Nephron (organoid): ENCODE measurements at regions not wholly inside any gene's neighbourhood (a gene's known extent, or its start where the extent isn't known, plus 50 kb on each side); places are given as distances from the start of the nearest gene placed in this dataset.

ENCODE experiments used
- H3K27ac Mint-ChIP-seq, 3 experiments: 2 replicates each; pipeline ENCODE4 v1.8.0; 2020; ENCODE audit warnings: mixed read lengths in 3 of 3, mild to moderate bottlenecking in 2 of 3, moderate library complexity in 1 of 3
- H3K27me3 Mint-ChIP-seq: 2 replicates; pipeline ENCODE4 v1.8.0; 2021; ENCODE audit warnings: low read depth, mild to moderate bottlenecking, moderate library complexity, mixed read lengths
- H3K36me3 Mint-ChIP-seq: 2 replicates; pipeline ENCODE4 v1.8.0; 2020; ENCODE audit warnings: low read depth, mixed read lengths
- H3K4me1 Mint-ChIP-seq: 2 replicates; pipeline ENCODE4 v1.8.0; 2020; ENCODE audit warnings: mixed read lengths
- H3K4me3 Mint-ChIP-seq, 3 experiments: 2 replicates each; pipeline ENCODE4 v1.8.0; 2020; ENCODE audit warnings: mild to moderate bottlenecking in 3 of 3, mixed read lengths in 3 of 3, moderate library complexity in 2 of 3
- H3K9me3 Mint-ChIP-seq: 2 replicates; pipeline ENCODE4 v1.8.0; 2020; ENCODE audit warnings: mixed read lengths
- TF ChIP-seq, protein P1 (sequence below), 3 experiments: fragments of 200-600 bp; sonication (generic); IDR thresholded peaks; one replicate each; pipeline ENCODE4 v1.5.0; 2021; ENCODE audit warnings: antibody characterized with exemption in 3 of 3; ENCODE audit not compliant: unreplicated experiment in 3 of 3

DNA sequence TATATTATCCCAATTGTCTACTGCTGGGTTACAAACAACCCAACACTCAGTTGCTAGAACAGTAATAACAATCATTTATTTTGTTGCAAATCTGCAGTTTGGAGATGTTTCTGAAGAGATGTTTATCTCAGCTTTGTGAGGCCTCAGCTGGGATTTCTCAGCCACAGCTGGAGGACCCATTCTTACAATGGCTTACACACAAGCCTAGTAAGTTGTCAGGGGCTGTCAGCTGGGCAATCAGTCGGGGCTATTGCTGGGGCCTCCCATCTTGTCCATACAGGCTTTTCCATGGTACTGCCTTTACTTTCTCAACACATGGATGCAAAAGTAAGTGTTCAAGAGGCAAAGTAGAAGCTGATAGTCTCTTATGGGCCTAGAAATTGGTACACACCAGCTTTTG is 491.7 kb upstream of the NXPH2 start:
- no peaks in the 10 kb centered on the region for H3K4me1 Mint-ChIP-seq
- H3K27ac Mint-ChIP-seq, result no peak overlapping the region
- H3K9me3 Mint-ChIP-seq, result no peaks in the 10 kb centered on the region
- H3K27me3 Mint-ChIP-seq, result no peaks in the 10 kb centered on the region
- H3K4me3 Mint-ChIP-seq, result no peak overlapping the region
- no peaks in the 10 kb centered on the region for H3K36me3 Mint-ChIP-seq
- TF ChIP-seq, protein P1, sequence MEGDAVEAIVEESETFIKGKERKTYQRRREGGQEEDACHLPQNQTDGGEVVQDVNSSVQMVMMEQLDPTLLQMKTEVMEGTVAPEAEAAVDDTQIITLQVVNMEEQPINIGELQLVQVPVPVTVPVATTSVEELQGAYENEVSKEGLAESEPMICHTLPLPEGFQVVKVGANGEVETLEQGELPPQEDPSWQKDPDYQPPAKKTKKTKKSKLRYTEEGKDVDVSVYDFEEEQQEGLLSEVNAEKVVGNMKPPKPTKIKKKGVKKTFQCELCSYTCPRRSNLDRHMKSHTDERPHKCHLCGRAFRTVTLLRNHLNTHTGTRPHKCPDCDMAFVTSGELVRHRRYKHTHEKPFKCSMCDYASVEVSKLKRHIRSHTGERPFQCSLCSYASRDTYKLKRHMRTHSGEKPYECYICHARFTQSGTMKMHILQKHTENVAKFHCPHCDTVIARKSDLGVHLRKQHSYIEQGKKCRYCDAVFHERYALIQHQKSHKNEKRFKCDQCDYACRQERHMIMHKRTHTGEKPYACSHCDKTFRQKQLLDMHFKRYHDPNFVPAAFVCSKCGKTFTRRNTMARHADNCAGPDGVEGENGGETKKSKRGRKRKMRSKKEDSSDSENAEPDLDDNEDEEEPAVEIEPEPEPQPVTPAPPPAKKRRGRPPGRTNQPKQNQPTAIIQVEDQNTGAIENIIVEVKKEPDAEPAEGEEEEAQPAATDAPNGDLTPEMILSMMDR (IDR thresholded peaks at IDR 0.05; ENCODE audit: unreplicated experiment in 3 of 3), result no peak

GRCh38 chr2:139271149-139271548 is 491.0 kb upstream of the NXPH2 start:
- TF ChIP-seq, protein P1 (IDR thresholded peaks at IDR 0.05; ENCODE audit: unreplicated experiment in 3 of 3), result no peak
- Mint-ChIP-seq H3K36me3 (no peaks in the 10 kb centered on the region), H3K27me3 (no peaks in the 10 kb centered on the region), H3K4me3 (no peak overlapping the region), H3K9me3 (no peaks in the 10 kb centered on the region), H3K4me1 (no peaks in the 10 kb centered on the region), H3K27ac (no peak overlapping the region)

DNA sequence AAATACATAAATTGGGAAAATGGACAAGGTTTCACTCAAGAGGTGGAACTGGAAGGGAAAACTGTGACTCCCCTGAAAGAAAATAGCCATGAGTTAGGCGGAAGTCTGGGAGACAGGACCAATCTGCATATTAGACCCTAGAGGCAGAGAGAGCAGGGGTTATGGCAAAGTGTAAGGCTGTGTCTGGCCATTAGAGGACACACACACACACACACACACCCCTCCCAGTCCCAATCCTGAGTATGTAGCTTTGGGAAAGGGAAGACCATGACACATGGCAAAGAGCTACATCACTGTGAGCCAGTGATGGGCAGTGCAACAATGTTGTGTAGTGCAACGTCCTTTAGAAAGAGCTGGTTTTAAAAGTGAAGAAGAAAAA is 479.9 kb upstream of the NXPH2 start:
- Mint-ChIP-seq H3K4me1 (no peaks in the 10 kb centered on the region), H3K9me3 (no peaks in the 10 kb centered on the region), H3K4me3 (no peak overlapping the region), H3K36me3 (no peaks in the 10 kb centered on the region), H3K27me3 (no peaks in the 10 kb centered on the region), H3K27ac (no peak overlapping the region)
- TF ChIP-seq, protein P1 (IDR thresholded peaks at IDR 0.05; ENCODE audit: unreplicated experiment in 3 of 3), result no peak

DNA sequence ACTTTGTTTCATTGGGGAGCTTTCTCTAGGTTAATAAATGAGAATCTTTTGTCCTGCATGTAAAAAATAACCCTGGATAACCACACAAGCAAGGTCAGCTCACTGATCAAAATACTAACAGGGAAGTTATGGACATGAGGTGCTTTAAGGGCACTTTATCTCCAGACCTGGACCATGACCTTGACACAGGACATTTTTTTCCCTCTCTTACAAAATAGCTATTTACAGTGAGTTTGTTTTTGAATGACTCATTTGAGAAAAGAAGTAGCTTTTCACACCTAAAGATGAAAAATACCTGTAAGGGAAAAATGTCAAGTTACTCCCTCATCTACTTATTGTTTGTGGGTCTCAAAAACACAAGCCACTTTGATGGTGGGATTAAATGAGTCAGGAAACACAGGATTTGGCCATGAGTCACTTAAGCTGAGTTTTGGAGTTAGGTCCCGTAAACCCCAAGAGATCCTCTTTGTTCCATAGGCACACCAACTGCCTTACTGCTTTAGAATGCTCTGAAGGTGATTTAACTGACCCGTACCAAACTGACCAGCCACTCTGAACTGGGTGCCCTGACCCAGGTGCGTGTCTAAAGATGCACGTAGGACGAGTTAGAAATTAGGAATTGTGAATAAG is 479.3 kb upstream of the NXPH2 start:
- Mint-ChIP-seq H3K4me3 (no peak overlapping the region), H3K4me1 (no peaks in the 10 kb centered on the region), H3K9me3 (no peaks in the 10 kb centered on the region), H3K36me3 (no peaks in the 10 kb centered on the region), H3K27ac (no peak overlapping the region), H3K27me3 (no peaks in the 10 kb centered on the region)
- TF ChIP-seq, protein P1 (IDR thresholded peaks at IDR 0.05; ENCODE audit: unreplicated experiment in 3 of 3), result no peak

DNA sequence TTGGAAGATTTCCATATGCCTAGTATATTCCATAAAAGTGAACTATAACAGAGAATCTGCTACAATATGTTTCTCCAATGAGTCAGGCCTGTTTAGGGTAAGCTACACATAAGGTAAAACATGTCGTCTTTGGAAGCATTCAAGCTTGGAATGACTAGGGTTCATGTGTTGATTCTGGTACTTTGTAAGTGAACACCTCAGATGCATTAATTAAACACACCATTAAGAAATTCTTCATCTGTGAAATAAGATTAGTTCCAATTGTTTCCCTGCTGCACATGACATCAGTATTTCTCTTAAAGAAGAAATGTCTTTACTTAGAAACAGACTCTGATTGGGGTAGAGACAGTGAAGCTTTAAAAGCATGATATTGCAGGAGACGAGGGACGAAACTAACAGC is 461.1 kb upstream of the NXPH2 start:
- no peaks in the 10 kb centered on the region for H3K9me3 Mint-ChIP-seq
- H3K4me3 Mint-ChIP-seq, result no peak overlapping the region
- H3K36me3 Mint-ChIP-seq, result no peaks in the 10 kb centered on the region
- TF ChIP-seq, protein P1 (IDR thresholded peaks at IDR 0.05; ENCODE audit: unreplicated experiment in 3 of 3), result no peak
- H3K4me1 Mint-ChIP-seq, result no peaks in the 10 kb centered on the region
- no peaks in the 10 kb centered on the region for H3K27me3 Mint-ChIP-seq
- H3K27ac Mint-ChIP-seq, result no peak overlapping the region

GRCh38 chr2:139237023-139237422 is 456.8 kb upstream of the NXPH2 start:
- no peaks in the 10 kb centered on the region for H3K27me3 Mint-ChIP-seq
- no peaks in the 10 kb centered on the region for H3K36me3 Mint-ChIP-seq
- no peaks in the 10 kb centered on the region for H3K4me1 Mint-ChIP-seq
- TF ChIP-seq, protein P1 (IDR thresholded peaks at IDR 0.05; ENCODE audit: unreplicated experiment in 3 of 3), result no peak
- H3K4me3 Mint-ChIP-seq, result no peak overlapping the region
- no peaks in the 10 kb centered on the region for H3K9me3 Mint-ChIP-seq
- H3K27ac Mint-ChIP-seq, result no peak overlapping the region
